ENCODE measurements at regions not wholly inside any gene's neighbourhood (a gene's known extent, or its start where the extent isn't known, plus 50 kb on each side); places are given as distances from the start of the nearest gene placed in this dataset.

- no peak overlapping the region for H3K27ac Mint-ChIP-seq
- no peak overlapping the region for H3K4me3 Mint-ChIP-seq
- H3K36me3 Mint-ChIP-seq, result no peaks in the 10 kb centered on the region
- H3K4me1 Mint-ChIP-seq, result no peaks in the 10 kb centered on the region
- DNase-seq, result no peak
- no peaks in the 10 kb centered on the region for H3K9me3 Mint-ChIP-seq
- H3K27me3 Mint-ChIP-seq, result no peaks in the 10 kb centered on the region
These were observed 196.1 kb upstream of the ESRRG start for GRCh38 chr1:216919060-216919970.

GRCh38 chr1:216916890-216917438, 193.7 kb upstream of the ESRRG start:
- H3K27me3 Mint-ChIP-seq, result no peaks in the 10 kb centered on the region
- no peak overlapping the region for H3K4me3 Mint-ChIP-seq
- H3K27ac Mint-ChIP-seq, result no peak overlapping the region
- peaks cover 1% of the 10 kb centered on the region for H3K9me3 Mint-ChIP-seq
- no peak for DNase-seq
- H3K4me1 Mint-ChIP-seq, result no peaks in the 10 kb centered on the region
- H3K36me3 Mint-ChIP-seq, result no peaks in the 10 kb centered on the region

- Mint-ChIP-seq H3K27me3 (no peaks in the 10 kb centered on the region), H3K4me3 (no peak overlapping the region), H3K36me3 (no peaks in the 10 kb centered on the region), H3K27ac (no peak overlapping the region), H3K4me1 (no peaks in the 10 kb centered on the region), H3K9me3 (peaks cover 1% of the 10 kb centered on the region)
- no peak for DNase-seq
These were observed 191.7 kb upstream of the ESRRG start for GRCh38 chr1:216914974-216915373.

DNA sequence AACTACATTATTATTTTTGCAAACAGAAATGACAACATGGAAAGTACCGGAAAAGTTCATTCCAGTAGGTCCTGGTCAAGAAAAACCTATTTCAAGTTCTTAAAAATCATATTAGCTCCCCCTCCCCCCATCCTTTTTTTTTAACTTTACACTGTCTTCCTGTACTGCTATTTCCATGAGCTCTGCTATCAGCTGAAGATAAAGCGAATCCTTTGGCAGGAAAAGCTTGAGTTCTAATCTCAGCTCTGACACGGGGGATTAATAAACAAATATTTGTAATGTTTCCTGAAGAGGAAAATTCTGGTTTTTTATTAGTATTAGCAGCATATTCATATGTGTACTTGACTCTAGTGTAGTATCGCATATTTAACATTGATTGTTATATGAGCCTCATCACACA, 190.7 kb upstream of the ESRRG start:
- Mint-ChIP-seq H3K9me3 (peaks cover 1% of the 10 kb centered on the region), H3K27ac (no peak overlapping the region), H3K36me3 (no peaks in the 10 kb centered on the region), H3K4me1 (no peaks in the 10 kb centered on the region), H3K4me3 (no peak overlapping the region), H3K27me3 (no peaks in the 10 kb centered on the region)
- DNase-seq, result no peak

GRCh38 chr1:216910081-216910840, 187.0 kb upstream of the ESRRG start:
- Mint-ChIP-seq H3K27me3 (no peaks in the 10 kb centered on the region), H3K36me3 (no peaks in the 10 kb centered on the region), H3K27ac (no peak overlapping the region), H3K4me1 (no peaks in the 10 kb centered on the region), H3K4me3 (no peak overlapping the region), H3K9me3 (peaks cover 1% of the 10 kb centered on the region)
- no peak for DNase-seq

DNA sequence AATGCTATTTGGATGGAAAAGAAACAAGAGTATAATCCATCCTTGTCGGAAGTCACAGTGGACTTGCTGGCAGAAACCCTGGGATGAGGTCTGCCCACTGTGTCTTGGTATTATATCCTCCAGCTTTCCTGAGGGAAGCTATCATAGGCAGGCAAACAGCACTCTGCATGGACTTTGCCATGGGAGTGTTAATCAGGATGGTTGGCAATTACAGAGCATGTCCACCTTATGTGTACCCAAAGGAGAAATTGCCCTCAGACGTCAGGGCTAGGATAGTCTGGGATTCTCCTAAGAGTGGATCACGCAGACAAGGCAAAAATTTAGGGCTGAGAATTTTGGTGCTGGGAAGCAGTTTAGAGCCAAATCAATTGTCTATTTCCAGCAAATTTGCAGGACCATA, 184.9 kb upstream of the ESRRG start:
- H3K36me3 Mint-ChIP-seq, result no peaks in the 10 kb centered on the region
- H3K27me3 Mint-ChIP-seq, result no peaks in the 10 kb centered on the region
- H3K4me1 Mint-ChIP-seq, result no peaks in the 10 kb centered on the region
- H3K4me3 Mint-ChIP-seq, result no peak overlapping the region
- no peaks in the 10 kb centered on the region for H3K9me3 Mint-ChIP-seq
- DNase-seq, result no peak
- no peak overlapping the region for H3K27ac Mint-ChIP-seq

- Mint-ChIP-seq H3K4me3 (no peak overlapping the region), H3K9me3 (no peaks in the 10 kb centered on the region), H3K27ac (no peak overlapping the region), H3K4me1 (no peaks in the 10 kb centered on the region), H3K36me3 (no peaks in the 10 kb centered on the region), H3K27me3 (no peaks in the 10 kb centered on the region)
- no peak for DNase-seq
These were observed 183.9 kb upstream of the ESRRG start for GRCh38 chr1:216907100-216907499.

DNA sequence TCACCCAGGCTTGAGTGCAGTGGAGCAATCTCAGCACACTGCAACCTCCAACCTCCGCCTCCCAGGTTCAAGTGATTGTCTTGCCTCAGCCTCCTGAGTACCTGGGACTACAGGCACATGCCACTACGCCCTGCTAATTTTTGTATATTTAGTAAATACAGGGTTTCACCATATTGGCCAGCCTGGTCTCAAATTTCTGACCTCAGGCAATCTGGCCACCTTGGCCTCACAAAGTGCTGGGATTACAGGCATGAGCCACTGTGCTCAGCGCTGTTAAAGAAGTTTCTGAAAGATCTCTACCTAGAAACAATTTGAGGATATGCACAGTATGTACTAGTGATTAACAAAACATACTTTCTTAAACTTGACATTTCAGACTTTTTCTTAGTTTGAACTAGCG, 182.6 kb upstream of the ESRRG start:
- H3K4me3 Mint-ChIP-seq, result no peak overlapping the region
- no peak for DNase-seq
- H3K9me3 Mint-ChIP-seq, result no peaks in the 10 kb centered on the region
- no peaks in the 10 kb centered on the region for H3K36me3 Mint-ChIP-seq
- H3K4me1 Mint-ChIP-seq, result no peaks in the 10 kb centered on the region
- no peaks in the 10 kb centered on the region for H3K27me3 Mint-ChIP-seq
- H3K27ac Mint-ChIP-seq, result no peak overlapping the region

DNA sequence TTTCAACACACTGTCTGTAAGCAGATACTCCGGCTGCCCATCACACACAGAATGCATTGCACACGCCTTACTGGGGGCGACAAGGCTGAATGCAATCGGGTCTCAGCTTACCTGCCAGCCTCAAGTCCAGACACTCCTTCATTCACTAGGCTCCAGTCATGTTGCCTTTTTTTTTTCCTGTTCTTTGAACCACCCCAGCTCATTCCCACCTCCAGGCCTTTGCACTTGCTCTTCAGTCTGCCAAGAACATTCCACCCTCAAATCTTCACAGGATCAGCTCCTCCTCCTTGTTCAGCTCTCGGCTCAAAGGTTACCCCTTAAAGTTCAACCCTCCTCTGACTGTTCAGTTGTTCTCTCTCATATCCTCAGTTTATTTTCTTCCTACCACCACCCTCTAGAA, 181.9 kb upstream of the ESRRG start:
- no peak overlapping the region for H3K27ac Mint-ChIP-seq
- H3K36me3 Mint-ChIP-seq, result no peaks in the 10 kb centered on the region
- H3K4me1 Mint-ChIP-seq, result no peaks in the 10 kb centered on the region
- DNase-seq, result no peak
- no peaks in the 10 kb centered on the region for H3K9me3 Mint-ChIP-seq
- H3K4me3 Mint-ChIP-seq, result no peak overlapping the region
- H3K27me3 Mint-ChIP-seq, result no peaks in the 10 kb centered on the region

DNA sequence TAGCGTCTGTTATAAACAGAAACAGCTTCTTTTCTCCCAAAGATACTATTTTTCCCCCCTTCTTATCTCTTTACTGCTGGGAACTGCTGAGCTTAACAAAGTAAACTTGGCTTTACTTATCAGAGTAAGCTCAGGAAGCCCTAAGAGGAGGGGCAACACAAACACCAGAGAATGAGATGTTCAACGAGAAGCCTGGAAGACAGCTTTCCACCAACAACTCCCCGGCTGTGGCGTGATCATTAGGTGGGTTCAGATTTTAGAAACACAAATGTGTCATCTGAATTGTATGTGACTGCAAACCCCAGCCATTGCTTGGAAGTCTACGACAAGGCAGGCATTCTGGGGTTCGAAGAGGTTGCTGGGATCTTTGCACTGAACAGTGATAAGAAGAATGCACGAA, 181.2 kb upstream of the ESRRG start:
- H3K4me3 Mint-ChIP-seq, result no peak overlapping the region
- no peaks in the 10 kb centered on the region for H3K27me3 Mint-ChIP-seq
- no peaks in the 10 kb centered on the region for H3K4me1 Mint-ChIP-seq
- no peaks in the 10 kb centered on the region for H3K36me3 Mint-ChIP-seq
- no peaks in the 10 kb centered on the region for H3K9me3 Mint-ChIP-seq
- no peak for DNase-seq
- no peak overlapping the region for H3K27ac Mint-ChIP-seq

DNA sequence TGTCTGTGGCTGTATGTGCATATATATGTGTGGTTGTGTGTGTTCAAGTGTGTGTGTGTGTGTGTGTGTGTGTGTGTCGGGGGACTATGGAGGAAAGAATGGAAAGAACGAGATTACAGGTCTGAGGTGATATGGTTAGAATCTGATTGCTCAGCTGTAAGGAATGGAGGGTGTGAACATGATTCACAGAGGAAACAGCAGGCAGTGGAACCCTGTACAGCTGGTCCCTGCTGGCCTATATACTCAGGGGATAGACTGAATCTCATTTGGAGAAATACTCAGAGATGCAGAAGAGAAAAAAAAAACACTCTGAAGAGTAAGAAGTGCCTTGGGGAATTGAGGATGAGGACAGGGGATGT, 180.1 kb upstream of the ESRRG start:
- Mint-ChIP-seq H3K27me3 (no peaks in the 10 kb centered on the region), H3K4me1 (no peaks in the 10 kb centered on the region), H3K9me3 (no peaks in the 10 kb centered on the region), H3K36me3 (no peaks in the 10 kb centered on the region), H3K4me3 (no peak overlapping the region), H3K27ac (no peak overlapping the region)
- no peak for DNase-seq

DNA sequence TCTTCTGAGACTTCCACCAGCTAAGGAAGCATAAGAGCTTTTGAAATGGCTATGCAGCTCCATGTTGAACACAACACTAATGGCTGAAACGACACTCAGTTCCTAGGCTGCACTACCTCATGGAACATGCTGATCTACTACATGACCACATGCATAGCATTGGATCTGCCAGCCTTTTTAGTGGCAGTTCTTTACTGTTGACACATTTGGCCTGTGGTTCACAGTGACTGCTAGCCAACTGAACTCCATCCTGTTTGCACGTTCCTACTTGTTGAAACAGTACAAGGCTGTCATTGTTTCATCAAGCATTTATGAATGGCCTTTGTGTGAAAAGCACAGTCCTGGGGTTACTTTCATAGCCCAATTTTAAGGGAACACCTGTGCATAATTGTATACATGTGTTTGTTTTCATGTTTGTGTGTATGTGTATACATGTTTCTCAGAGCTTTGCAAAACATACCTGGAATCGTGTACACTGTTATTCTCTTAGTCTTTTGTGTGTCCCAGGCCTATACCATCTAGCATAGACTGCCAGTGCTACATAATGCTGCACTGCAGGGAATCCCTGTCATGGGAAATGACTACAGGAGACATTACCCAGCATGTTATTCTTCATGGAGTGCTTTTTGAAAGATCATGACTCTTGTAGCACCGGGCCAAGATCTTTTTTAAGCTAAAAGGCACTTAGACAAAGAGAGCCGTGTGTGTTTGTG, 179.6 kb upstream of the ESRRG start:
- H3K27me3 Mint-ChIP-seq, result no peaks in the 10 kb centered on the region
- H3K4me1 Mint-ChIP-seq, result no peaks in the 10 kb centered on the region
- no peak overlapping the region for H3K27ac Mint-ChIP-seq
- no peak for DNase-seq
- no peaks in the 10 kb centered on the region for H3K9me3 Mint-ChIP-seq
- no peak overlapping the region for H3K4me3 Mint-ChIP-seq
- H3K36me3 Mint-ChIP-seq, result no peaks in the 10 kb centered on the region

DNA sequence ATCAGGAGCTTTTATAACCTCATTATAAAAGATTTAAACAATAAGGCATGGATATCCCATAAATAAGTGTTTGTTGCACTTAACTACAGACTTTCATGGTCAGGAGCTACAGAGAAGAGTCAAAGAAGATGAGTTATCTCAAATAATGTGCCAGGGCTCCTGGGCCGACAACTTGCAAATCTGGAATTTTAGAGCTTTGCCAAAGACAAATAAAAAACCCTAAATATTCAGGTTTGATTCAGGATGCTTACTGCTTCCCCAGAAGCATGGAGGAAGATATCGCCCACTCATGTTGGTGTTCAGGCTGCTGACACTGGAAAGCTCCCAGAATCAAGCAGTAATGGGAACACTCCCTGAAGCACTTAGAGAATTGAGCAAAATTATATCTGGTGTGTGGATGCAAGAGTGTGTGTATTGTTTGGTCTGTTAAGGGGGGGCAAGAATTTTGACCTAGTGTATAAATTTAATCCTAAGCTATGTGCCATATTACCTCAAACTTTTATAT, 176.9 kb upstream of the ESRRG start:
- no peak for DNase-seq
- Mint-ChIP-seq H3K4me3 (no peak overlapping the region), H3K36me3 (no peaks in the 10 kb centered on the region), H3K4me1 (no peaks in the 10 kb centered on the region), H3K9me3 (no peaks in the 10 kb centered on the region), H3K27ac (no peak overlapping the region), H3K27me3 (no peaks in the 10 kb centered on the region)

DNA sequence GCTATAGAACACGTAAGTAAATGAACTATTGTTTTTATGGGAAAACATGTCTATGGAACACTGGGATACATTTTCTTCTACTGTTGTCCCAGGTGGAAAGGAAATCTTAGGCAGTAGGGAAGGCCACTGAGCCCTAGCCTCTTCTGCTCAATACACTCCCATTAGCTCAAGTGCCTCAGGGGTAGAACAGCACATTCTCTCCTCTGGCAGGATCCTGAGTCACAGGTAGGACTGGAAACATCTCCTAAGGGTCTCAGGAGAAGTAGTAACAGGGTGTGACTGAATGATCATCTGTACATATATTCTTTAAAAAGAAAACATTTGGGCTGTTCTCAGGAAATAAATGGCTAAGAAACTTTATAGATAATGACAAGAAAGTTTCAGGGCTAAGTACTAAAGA, 175.6 kb upstream of the ESRRG start:
- H3K27me3 Mint-ChIP-seq, result no peaks in the 10 kb centered on the region
- no peak for DNase-seq
- H3K36me3 Mint-ChIP-seq, result no peaks in the 10 kb centered on the region
- no peak overlapping the region for H3K27ac Mint-ChIP-seq
- no peaks in the 10 kb centered on the region for H3K4me1 Mint-ChIP-seq
- H3K9me3 Mint-ChIP-seq, result no peaks in the 10 kb centered on the region
- H3K4me3 Mint-ChIP-seq, result no peak overlapping the region

DNA sequence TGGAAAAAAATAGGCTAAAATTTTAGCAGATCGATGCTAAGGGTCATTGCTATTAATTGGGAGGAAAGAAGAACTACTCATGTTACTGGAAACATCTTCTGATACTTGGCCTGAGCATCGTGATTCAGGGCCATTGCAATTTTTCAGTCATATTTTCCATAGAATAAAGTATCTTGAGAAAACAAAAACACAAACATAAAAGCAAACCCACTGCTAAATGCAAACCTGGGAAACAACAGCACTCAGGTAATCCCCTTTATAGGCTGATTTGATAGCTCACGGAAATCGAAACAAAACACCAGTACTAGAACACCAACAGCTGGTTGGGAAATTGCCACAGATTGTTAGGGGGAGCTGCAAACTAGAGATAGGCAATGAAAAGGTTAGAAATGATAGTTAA, 172.9 kb upstream of the ESRRG start:
- no peaks in the 10 kb centered on the region for H3K9me3 Mint-ChIP-seq
- no peak overlapping the region for H3K27ac Mint-ChIP-seq
- H3K4me1 Mint-ChIP-seq, result no peaks in the 10 kb centered on the region
- DNase-seq, result no peak
- H3K36me3 Mint-ChIP-seq, result no peaks in the 10 kb centered on the region
- no peaks in the 10 kb centered on the region for H3K27me3 Mint-ChIP-seq
- no peak overlapping the region for H3K4me3 Mint-ChIP-seq
